Thyroid gland (tissue), 4 donors: ENCODE measurements at regions not wholly inside any gene's neighbourhood (a gene's known extent, or its start where the extent isn't known, plus 50 kb on each side); places are given as distances from the start of the nearest gene placed in this dataset.

Experiments used
- CTCF ChIP-seq, 6 experiments: fragments of 200-600 bp in 3 of 6; fragments of 450-650 bp in 3 of 6; sonication (generic) in 3 of 6; IDR thresholded peaks; one replicate each; pipeline ENCODE4 v1.5.1; 2016 to 2019; ENCODE audit warnings: antibody characterized with exemption in 6 of 6, mild to moderate bottlenecking in 2 of 6, inconsistent platforms in 1 of 6, moderate library complexity in 1 of 6
- POLR2A ChIP-seq, 2 donors: fragments of 450-650 bp; IDR thresholded peaks; one replicate each; pipeline ENCODE4 v1.6.1; 2017; ENCODE audit warnings: antibody characterized with exemption in 2 of 2, mild to moderate bottlenecking in 2 of 2, moderate library complexity in 1 of 2

- TF ChIP-seq CTCF (IDR thresholded peaks at IDR 0.05) (no peak), POLR2A (IDR thresholded peaks at IDR 0.05) (no peak)
Measured at GRCh38 chr13:27678306-27679040, 56.8 kb downstream of the POLR1D start.
